ENCODE measurements at regions not wholly inside any gene's neighbourhood (a gene's known extent, or its start where the extent isn't known, plus 50 kb on each side); places are given as distances from the start of the nearest gene placed in this dataset.

- Histone ChIP-seq H3K4me1 (no peaks in the 10 kb centered on the region), H3K9me3 (no peaks in the 10 kb centered on the region), H3K4me3 (no peak overlapping the region), H3K27ac (no peak overlapping the region), H3K4me2 (no peak overlapping the region)
- TF ChIP-seq ESRRA (IDR thresholded peaks at IDR 0.05; ENCODE audit: borderline replicate concordance, low read length) = no peak
- TF ChIP-seq KDM1A (IDR thresholded peaks at IDR 0.05; ENCODE audit: low read depth) = no peak
- TF ChIP-seq CBX8 (IDR thresholded peaks at IDR 0.05) = no peak
- no peak for TF ChIP-seq ZFP36 (IDR thresholded peaks at IDR 0.05; ENCODE audit: borderline replicate concordance, partially characterized antibody)
- no peak for TF ChIP-seq HDAC2 (IDR thresholded peaks at IDR 0.05)
- no peak for TF ChIP-seq MAFK (IDR thresholded peaks at IDR 0.05; ENCODE audit: partially characterized antibody)
- TF ChIP-seq JUN (IDR thresholded peaks at IDR 0.05) = no peak
- no peak for TF ChIP-seq NPAS2 (CRISPR knock-in tag; IDR thresholded peaks at IDR 0.05; ENCODE audit: borderline replicate concordance)
- ATAC-seq = no peak
- WGBS (ENCODE audit: missing lambda C conversion rate) = 12% methylated on average over 3 of the region's 12 CpGs
- FAIRE-seq = no peak
- DNase-seq (ENCODE audit: low read depth in 1 of 2, low spot score in 1 of 2) = no peak
- CTCF ChIA-PET = no interaction called here
- POLR2A ChIA-PET = no interaction called here
These were observed 734.0 kb upstream of the CDH7 start for GRCh38 chr18:65016631-65017371.

GRCh38 chr18:64994370-64994769 is 756.4 kb upstream of the CDH7 start:
- no peak for FAIRE-seq
- Histone ChIP-seq H3K4me1 (no peaks in the 10 kb centered on the region), H3K27ac (no peak overlapping the region), H3K9me3 (no peaks in the 10 kb centered on the region), H3K4me2 (no peak overlapping the region), H3K4me3 (no peak overlapping the region)
- TF ChIP-seq PBX3 (IDR thresholded peaks at IDR 0.05) = no peak
- no peak for TF ChIP-seq EP300 (IDR thresholded peaks at IDR 0.05)
- no peak for TF ChIP-seq FOSB (CRISPR knock-in tag; IDR thresholded peaks at IDR 0.05)
- no peak for TF ChIP-seq ELK1 (IDR thresholded peaks at IDR 0.05; ENCODE audit: low read depth, low read length)
- TF ChIP-seq HEYL (CRISPR knock-in tag; IDR thresholded peaks at IDR 0.05) = no peak
- no peak for TF ChIP-seq JUN (IDR thresholded peaks at IDR 0.05)
- TF ChIP-seq HDAC2 (IDR thresholded peaks at IDR 0.05) = no peak
- TF ChIP-seq NR3C1 (IDR thresholded peaks at IDR 0.05) = no peak
- no peak for TF ChIP-seq GATA3 (IDR thresholded peaks at IDR 0.05; ENCODE audit: borderline replicate concordance)
- no peak for TF ChIP-seq ZNF302 (CRISPR knock-in tag; IDR thresholded peaks at IDR 0.05)
- CTCF ChIA-PET = no interaction called here
- ATAC-seq = no peak
- 10% methylated on average over 1 of the region's 1 CpG for WGBS (ENCODE audit: missing lambda C conversion rate)
- no peak for DNase-seq (ENCODE audit: low read depth in 1 of 2, low spot score in 1 of 2)
- POLR2A ChIA-PET = no interaction called here

GRCh38 chr18:64993695-64994094 is 757.1 kb upstream of the CDH7 start:
- FAIRE-seq (no peak), ATAC-seq (no peak), DNase-seq (ENCODE audit: low read depth in 1 of 2, low spot score in 1 of 2) (no peak)
- WGBS (ENCODE audit: missing lambda C conversion rate) = 28% methylated on average over 3 of the region's 3 CpGs
- Histone ChIP-seq H3K9me3 (no peaks in the 10 kb centered on the region), H3K4me1 (no peaks in the 10 kb centered on the region), H3K4me3 (no peak overlapping the region), H3K4me2 (no peak overlapping the region), H3K27ac (no peak overlapping the region)
- CTCF ChIA-PET = no interaction called here
- POLR2A ChIA-PET = no interaction called here
- no peak for TF ChIP-seq SMC3 (IDR thresholded peaks at IDR 0.05)

GRCh38 chr18:64992654-64993053 is 758.2 kb upstream of the CDH7 start:
- Histone ChIP-seq H3K4me1 (no peaks in the 10 kb centered on the region), H3K27ac (no peak overlapping the region), H3K4me3 (no peak overlapping the region), H3K4me2 (no peak overlapping the region), H3K9me3 (no peaks in the 10 kb centered on the region)
- POLR2A ChIA-PET = no interaction called here
- WGBS (ENCODE audit: missing lambda C conversion rate) = 7% methylated on average over 1 of the region's 1 CpG
- FAIRE-seq (no peak), DNase-seq (ENCODE audit: low read depth in 1 of 2, low spot score in 1 of 2) (no peak), ATAC-seq (no peak)
- TF ChIP-seq POLR2AphosphoS2 (conservative IDR thresholded peaks at IDR 0.05; ENCODE audit: low read length) = no peak
- no peak for TF ChIP-seq PHF8 (IDR thresholded peaks at IDR 0.05; ENCODE audit: borderline replicate concordance, low read depth)
- TF ChIP-seq CBX8 (IDR thresholded peaks at IDR 0.05) = no peak
- no peak for TF ChIP-seq HMGXB4 (CRISPR knock-in tag; IDR thresholded peaks at IDR 0.05; ENCODE audit: borderline replicate concordance)
- TF ChIP-seq JUNB (IDR thresholded peaks at IDR 0.05) = no peak
- TF ChIP-seq ELK1 (IDR thresholded peaks at IDR 0.05; ENCODE audit: low read depth, low read length) = no peak
- CTCF ChIA-PET = no interaction called here
